ENCODE measurements at regions not wholly inside any gene's neighbourhood (a gene's known extent, or its start where the extent isn't known, plus 50 kb on each side); places are given as distances from the start of the nearest gene placed in this dataset.

- TF ChIP-seq CTCF (conservative IDR thresholded peaks at IDR 0.05; ENCODE audit: low read depth, low read length): no peak
- TF ChIP-seq ELK1 (IDR thresholded peaks at IDR 0.05; ENCODE audit: borderline replicate concordance, low read depth, low read length): no peak
- TF ChIP-seq CHD1 (IDR thresholded peaks at IDR 0.05; ENCODE audit: low read depth, low read length): no peak
- TF ChIP-seq POLR2A (IDR thresholded peaks at IDR 0.05; ENCODE audit: low read depth, low read length): no peak
- no peak for TF ChIP-seq FOS (IDR thresholded peaks at IDR 0.05; ENCODE audit: low read depth, low read length)
- no peak for TF ChIP-seq CEBPB (IDR thresholded peaks at IDR 0.05; ENCODE audit: low read depth, low read length)
- no peak for TF ChIP-seq MAFK (IDR thresholded peaks at IDR 0.05; ENCODE audit: low read depth, low read length)
- TF ChIP-seq RAD21 (IDR thresholded peaks at IDR 0.05; ENCODE audit: low read length): no peak
- no peak for TF ChIP-seq MXI1 (IDR thresholded peaks at IDR 0.05; ENCODE audit: borderline replicate concordance, low read depth, low read length)
- TF ChIP-seq USF2 (IDR thresholded peaks at IDR 0.05; ENCODE audit: low read depth, low read length): no peak
Observed at GRCh38 chr16:82451449-82451848, 175.3 kb upstream of the CDH13 start.
